Adrenal gland (tissue), 5 donors: ENCODE measurements at regions not wholly inside any gene's neighbourhood (a gene's known extent, or its start where the extent isn't known, plus 50 kb on each side); places are given as distances from the start of the nearest gene placed in this dataset.

ENCODE experiments used
- CTCF ChIP-seq, 6 experiments: fragments of 450-650 bp in 4 of 6; fragments of 200-600 bp in 2 of 6; sonication (generic) in 1 of 6; IDR thresholded peaks; 1 replicate in 5 of 6; 2 replicates in 1 of 6; pipeline versions ENCODE4 v1.5.1 to v1.8.0; 2016 to 2021; ENCODE audit warnings: antibody characterized with exemption in 6 of 6, mild to moderate bottlenecking in 2 of 6, moderate library complexity in 1 of 6
- POLR2A ChIP-seq, 2 donors: fragments of 450-650 bp; IDR thresholded peaks; one replicate each; pipeline ENCODE4 v1.6.1; 2017; ENCODE audit warnings: antibody characterized with exemption in 2 of 2, mild to moderate bottlenecking in 2 of 2, moderate library complexity in 1 of 2
- donor health status: DM: no; HTN: no; CAD: no.

- TF ChIP-seq POLR2A (IDR thresholded peaks at IDR 0.05) (no peak), CTCF (IDR thresholded peaks at IDR 0.05) (no peak)
Observed at GRCh38 chr6:106907754-106908153, 66.8 kb downstream of the CD24 start.
